ENCODE measurements at regions not wholly inside any gene's neighbourhood (a gene's known extent, or its start where the extent isn't known, plus 50 kb on each side); places are given as distances from the start of the nearest gene placed in this dataset.

DNA sequence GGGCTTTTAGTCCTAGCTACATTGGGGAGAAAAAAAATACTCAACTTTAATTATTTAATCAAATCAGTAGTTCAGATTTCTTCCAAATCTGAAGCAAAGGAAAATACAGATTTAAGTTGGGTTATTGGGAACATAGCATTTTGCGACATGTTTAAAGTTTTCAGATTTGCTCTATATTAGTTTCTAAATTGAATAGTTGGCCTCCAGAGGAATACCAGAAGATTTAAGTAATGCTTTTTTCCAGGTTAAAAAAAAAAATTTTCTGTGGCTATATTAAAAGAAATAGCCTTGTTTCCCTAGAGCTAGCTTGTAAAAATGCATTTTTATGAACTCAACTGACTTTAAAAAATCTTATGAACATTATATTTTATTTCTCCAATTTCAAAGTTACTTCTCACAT, 115.9 kb downstream of the DDX53 start:
- no peak overlapping the region for H3K27ac Mint-ChIP-seq
- TF ChIP-seq OVOL2 (CRISPR knock-in tag; IDR thresholded peaks at IDR 0.05; ENCODE audit: borderline replicate concordance) (no peak), NFATC4 (CRISPR knock-in tag; IDR thresholded peaks at IDR 0.05) (no peak), GRHL2 (CRISPR knock-in tag; IDR thresholded peaks at IDR 0.05; ENCODE audit: insufficient replicate concordance, severe bottlenecking) (no peak), TEAD4 (CRISPR knock-in tag; IDR thresholded peaks at IDR 0.05) (no peak), CREB1 (CRISPR knock-in tag; IDR thresholded peaks at IDR 0.05) (no peak), ATF1 (CRISPR knock-in tag; IDR thresholded peaks at IDR 0.05) (no peak), RELA (CRISPR knock-in tag; IDR thresholded peaks at IDR 0.05; ENCODE audit: borderline replicate concordance) (no peak), ZNF121 (CRISPR knock-in tag; IDR thresholded peaks at IDR 0.05) (no peak), ESRRA (CRISPR knock-in tag; IDR thresholded peaks at IDR 0.05; ENCODE audit: borderline replicate concordance) (no peak), ZNF232 (CRISPR knock-in tag; IDR thresholded peaks at IDR 0.05) (no peak), RORB (CRISPR knock-in tag; IDR thresholded peaks at IDR 0.05) (no peak), ZNF138 (CRISPR knock-in tag; conservative IDR thresholded peaks at IDR 0.05) (no peak), ZNF219 (CRISPR knock-in tag; IDR thresholded peaks at IDR 0.05; ENCODE audit: borderline replicate concordance) (no peak), IRF2 (CRISPR knock-in tag; IDR thresholded peaks at IDR 0.05; ENCODE audit: borderline replicate concordance, low read depth) (no peak)
- TF ChIP-seq, protein P1, sequence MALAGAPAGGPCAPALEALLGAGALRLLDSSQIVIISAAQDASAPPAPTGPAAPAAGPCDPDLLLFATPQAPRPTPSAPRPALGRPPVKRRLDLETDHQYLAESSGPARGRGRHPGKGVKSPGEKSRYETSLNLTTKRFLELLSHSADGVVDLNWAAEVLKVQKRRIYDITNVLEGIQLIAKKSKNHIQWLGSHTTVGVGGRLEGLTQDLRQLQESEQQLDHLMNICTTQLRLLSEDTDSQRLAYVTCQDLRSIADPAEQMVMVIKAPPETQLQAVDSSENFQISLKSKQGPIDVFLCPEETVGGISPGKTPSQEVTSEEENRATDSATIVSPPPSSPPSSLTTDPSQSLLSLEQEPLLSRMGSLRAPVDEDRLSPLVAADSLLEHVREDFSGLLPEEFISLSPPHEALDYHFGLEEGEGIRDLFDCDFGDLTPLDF (CRISPR knock-in tag; IDR thresholded peaks at IDR 0.05) = no peak
- TF ChIP-seq, protein P2, sequence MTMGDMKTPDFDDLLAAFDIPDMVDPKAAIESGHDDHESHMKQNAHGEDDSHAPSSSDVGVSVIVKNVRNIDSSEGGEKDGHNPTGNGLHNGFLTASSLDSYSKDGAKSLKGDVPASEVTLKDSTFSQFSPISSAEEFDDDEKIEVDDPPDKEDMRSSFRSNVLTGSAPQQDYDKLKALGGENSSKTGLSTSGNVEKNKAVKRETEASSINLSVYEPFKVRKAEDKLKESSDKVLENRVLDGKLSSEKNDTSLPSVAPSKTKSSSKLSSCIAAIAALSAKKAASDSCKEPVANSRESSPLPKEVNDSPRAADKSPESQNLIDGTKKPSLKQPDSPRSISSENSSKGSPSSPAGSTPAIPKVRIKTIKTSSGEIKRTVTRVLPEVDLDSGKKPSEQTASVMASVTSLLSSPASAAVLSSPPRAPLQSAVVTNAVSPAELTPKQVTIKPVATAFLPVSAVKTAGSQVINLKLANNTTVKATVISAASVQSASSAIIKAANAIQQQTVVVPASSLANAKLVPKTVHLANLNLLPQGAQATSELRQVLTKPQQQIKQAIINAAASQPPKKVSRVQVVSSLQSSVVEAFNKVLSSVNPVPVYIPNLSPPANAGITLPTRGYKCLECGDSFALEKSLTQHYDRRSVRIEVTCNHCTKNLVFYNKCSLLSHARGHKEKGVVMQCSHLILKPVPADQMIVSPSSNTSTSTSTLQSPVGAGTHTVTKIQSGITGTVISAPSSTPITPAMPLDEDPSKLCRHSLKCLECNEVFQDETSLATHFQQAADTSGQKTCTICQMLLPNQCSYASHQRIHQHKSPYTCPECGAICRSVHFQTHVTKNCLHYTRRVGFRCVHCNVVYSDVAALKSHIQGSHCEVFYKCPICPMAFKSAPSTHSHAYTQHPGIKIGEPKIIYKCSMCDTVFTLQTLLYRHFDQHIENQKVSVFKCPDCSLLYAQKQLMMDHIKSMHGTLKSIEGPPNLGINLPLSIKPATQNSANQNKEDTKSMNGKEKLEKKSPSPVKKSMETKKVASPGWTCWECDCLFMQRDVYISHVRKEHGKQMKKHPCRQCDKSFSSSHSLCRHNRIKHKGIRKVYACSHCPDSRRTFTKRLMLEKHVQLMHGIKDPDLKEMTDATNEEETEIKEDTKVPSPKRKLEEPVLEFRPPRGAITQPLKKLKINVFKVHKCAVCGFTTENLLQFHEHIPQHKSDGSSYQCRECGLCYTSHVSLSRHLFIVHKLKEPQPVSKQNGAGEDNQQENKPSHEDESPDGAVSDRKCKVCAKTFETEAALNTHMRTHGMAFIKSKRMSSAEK (CRISPR knock-in tag; IDR thresholded peaks at IDR 0.05; ENCODE audit: borderline replicate concordance) = no peak
- TF ChIP-seq, protein P3, sequence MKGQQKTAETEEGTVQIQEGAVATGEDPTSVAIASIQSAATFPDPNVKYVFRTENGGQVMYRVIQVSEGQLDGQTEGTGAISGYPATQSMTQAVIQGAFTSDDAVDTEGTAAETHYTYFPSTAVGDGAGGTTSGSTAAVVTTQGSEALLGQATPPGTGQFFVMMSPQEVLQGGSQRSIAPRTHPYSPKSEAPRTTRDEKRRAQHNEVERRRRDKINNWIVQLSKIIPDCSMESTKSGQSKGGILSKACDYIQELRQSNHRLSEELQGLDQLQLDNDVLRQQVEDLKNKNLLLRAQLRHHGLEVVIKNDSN (CRISPR knock-in tag; IDR thresholded peaks at IDR 0.05) = no peak
- CTCF ChIA-PET = no interaction called here
- POLR2A ChIA-PET = no interaction called here
- no peaks in the 10 kb centered on the region for H3K9me3 Mint-ChIP-seq
- DNase-seq (ENCODE audit: low spot score) = no peak
- H3K4me3 Mint-ChIP-seq = no peak overlapping the region
- H3K27me3 Mint-ChIP-seq (ENCODE audit: low read depth) = no peaks in the 10 kb centered on the region
- H3K36me3 Mint-ChIP-seq = no peaks in the 10 kb centered on the region
- peaks cover 20% of the 10 kb centered on the region for H3K4me1 Mint-ChIP-seq
- ATAC-seq = no peak

- peaks cover 20% of the 10 kb centered on the region for H3K4me1 Mint-ChIP-seq
- no peaks in the 10 kb centered on the region for H3K9me3 Mint-ChIP-seq
- DNase-seq (ENCODE audit: low spot score) (no peak), ATAC-seq (no peak)
- ChIA-PET POLR2A (no interaction called here), CTCF (interaction anchor here (0.6 kb wide), 1 partner anchor 165 kb away, joined by 3 read pairs; no protein-coding TSS in a partner anchor)
- no peak overlapping the region for H3K4me3 Mint-ChIP-seq
- H3K27ac Mint-ChIP-seq = no peak overlapping the region
- no peaks in the 10 kb centered on the region for H3K27me3 Mint-ChIP-seq (ENCODE audit: low read depth)
- H3K36me3 Mint-ChIP-seq = no peaks in the 10 kb centered on the region
- TF ChIP-seq OVOL2 (CRISPR knock-in tag; IDR thresholded peaks at IDR 0.05; ENCODE audit: borderline replicate concordance) = no peak
- TF ChIP-seq NR1H2 (CRISPR knock-in tag; IDR thresholded peaks at IDR 0.05) = no peak
- no peak for TF ChIP-seq JAZF1 (CRISPR knock-in tag; IDR thresholded peaks at IDR 0.05)
- no peak for TF ChIP-seq GRHL2 (CRISPR knock-in tag; IDR thresholded peaks at IDR 0.05; ENCODE audit: insufficient replicate concordance, severe bottlenecking)
- TF ChIP-seq NR3C1 (CRISPR knock-in tag; conservative IDR thresholded peaks at IDR 0.05; ENCODE audit: low read depth) = no peak
- TF ChIP-seq RELA (CRISPR knock-in tag; IDR thresholded peaks at IDR 0.05; ENCODE audit: borderline replicate concordance) = no peak
- no peak for TF ChIP-seq PRRX2 (CRISPR knock-in tag; IDR thresholded peaks at IDR 0.05)
- no peak for TF ChIP-seq PREB (CRISPR knock-in tag; IDR thresholded peaks at IDR 0.05; ENCODE audit: borderline replicate concordance)
- TF ChIP-seq TEAD4 (CRISPR knock-in tag; IDR thresholded peaks at IDR 0.05) = no peak
- no peak for TF ChIP-seq ATF3 (CRISPR knock-in tag; conservative IDR thresholded peaks at IDR 0.05)
- TF ChIP-seq FOXP1 (CRISPR knock-in tag; IDR thresholded peaks at IDR 0.05; ENCODE audit: borderline replicate concordance) = no peak
- no peak for TF ChIP-seq USF2 (CRISPR knock-in tag; IDR thresholded peaks at IDR 0.05)
- TF ChIP-seq ZNF219 (CRISPR knock-in tag; IDR thresholded peaks at IDR 0.05; ENCODE audit: borderline replicate concordance) = no peak
- no peak for TF ChIP-seq SMAD3 (CRISPR knock-in tag; IDR thresholded peaks at IDR 0.05; ENCODE audit: borderline replicate concordance)
- no peak for TF ChIP-seq ZNF317 (CRISPR knock-in tag; IDR thresholded peaks at IDR 0.05; ENCODE audit: borderline replicate concordance, low read depth)
- no peak for TF ChIP-seq ELF4 (CRISPR knock-in tag; IDR thresholded peaks at IDR 0.05; ENCODE audit: low read depth)
- no peak for TF ChIP-seq NR2C2 (CRISPR knock-in tag; IDR thresholded peaks at IDR 0.05)
These were observed 118.4 kb downstream of the DDX53 start for GRCh38 chrX:23118163-23118562.
